ENCODE measurements at regions not wholly inside any gene's neighbourhood (a gene's known extent, or its start where the extent isn't known, plus 50 kb on each side); places are given as distances from the start of the nearest gene placed in this dataset.

DNA sequence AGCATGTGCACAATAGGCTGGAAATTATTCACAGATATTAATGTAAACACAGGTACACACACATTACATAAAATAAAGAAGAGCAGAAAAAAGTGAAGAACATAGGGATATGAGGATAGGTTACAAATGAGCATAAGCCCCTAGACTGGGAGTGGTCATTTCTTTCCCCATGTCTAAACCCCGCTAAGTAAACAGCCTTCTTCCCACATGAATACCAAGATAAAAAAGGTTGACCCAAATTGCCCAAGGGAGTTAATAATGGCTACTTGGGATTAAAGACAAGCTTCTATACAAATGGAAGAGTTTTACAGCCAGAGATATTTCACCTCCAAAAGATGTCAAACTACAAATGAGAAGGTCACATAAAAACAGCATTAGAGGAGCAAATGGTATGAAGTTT, 527.1 kb upstream of the CELF2 start (continued):
- TF ChIP-seq, protein P1, sequence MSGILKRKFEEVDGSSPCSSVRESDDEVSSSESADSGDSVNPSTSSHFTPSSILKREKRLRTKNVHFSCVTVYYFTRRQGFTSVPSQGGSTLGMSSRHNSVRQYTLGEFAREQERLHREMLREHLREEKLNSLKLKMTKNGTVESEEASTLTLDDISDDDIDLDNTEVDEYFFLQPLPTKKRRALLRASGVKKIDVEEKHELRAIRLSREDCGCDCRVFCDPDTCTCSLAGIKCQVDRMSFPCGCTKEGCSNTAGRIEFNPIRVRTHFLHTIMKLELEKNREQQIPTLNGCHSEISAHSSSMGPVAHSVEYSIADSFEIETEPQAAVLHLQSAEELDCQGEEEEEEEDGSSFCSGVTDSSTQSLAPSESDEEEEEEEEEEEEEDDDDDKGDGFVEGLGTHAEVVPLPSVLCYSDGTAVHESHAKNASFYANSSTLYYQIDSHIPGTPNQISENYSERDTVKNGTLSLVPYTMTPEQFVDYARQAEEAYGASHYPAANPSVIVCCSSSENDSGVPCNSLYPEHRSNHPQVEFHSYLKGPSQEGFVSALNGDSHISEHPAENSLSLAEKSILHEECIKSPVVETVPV (CRISPR knock-in tag; IDR thresholded peaks at IDR 0.05) = no peak
- TF ChIP-seq, protein P2, sequence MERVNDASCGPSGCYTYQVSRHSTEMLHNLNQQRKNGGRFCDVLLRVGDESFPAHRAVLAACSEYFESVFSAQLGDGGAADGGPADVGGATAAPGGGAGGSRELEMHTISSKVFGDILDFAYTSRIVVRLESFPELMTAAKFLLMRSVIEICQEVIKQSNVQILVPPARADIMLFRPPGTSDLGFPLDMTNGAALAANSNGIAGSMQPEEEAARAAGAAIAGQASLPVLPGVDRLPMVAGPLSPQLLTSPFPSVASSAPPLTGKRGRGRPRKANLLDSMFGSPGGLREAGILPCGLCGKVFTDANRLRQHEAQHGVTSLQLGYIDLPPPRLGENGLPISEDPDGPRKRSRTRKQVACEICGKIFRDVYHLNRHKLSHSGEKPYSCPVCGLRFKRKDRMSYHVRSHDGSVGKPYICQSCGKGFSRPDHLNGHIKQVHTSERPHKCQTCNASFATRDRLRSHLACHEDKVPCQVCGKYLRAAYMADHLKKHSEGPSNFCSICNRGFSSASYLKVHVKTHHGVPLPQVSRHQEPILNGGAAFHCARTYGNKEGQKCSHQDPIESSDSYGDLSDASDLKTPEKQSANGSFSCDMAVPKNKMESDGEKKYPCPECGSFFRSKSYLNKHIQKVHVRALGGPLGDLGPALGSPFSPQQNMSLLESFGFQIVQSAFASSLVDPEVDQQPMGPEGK (CRISPR knock-in tag; IDR thresholded peaks at IDR 0.05; ENCODE audit: borderline replicate concordance) = no peak
- TF ChIP-seq ISL1 (CRISPR knock-in tag; IDR thresholded peaks at IDR 0.05) = no peak
- no peak for TF ChIP-seq ESRRG (CRISPR knock-in tag; IDR thresholded peaks at IDR 0.05)
- no peak for TF ChIP-seq PPARA (CRISPR knock-in tag; IDR thresholded peaks at IDR 0.05; ENCODE audit: borderline replicate concordance)
- no peak for TF ChIP-seq ZC3H10 (CRISPR knock-in tag; IDR thresholded peaks at IDR 0.05)
- no peak for TF ChIP-seq GLIS3 (CRISPR knock-in tag; IDR thresholded peaks at IDR 0.05)

DNA sequence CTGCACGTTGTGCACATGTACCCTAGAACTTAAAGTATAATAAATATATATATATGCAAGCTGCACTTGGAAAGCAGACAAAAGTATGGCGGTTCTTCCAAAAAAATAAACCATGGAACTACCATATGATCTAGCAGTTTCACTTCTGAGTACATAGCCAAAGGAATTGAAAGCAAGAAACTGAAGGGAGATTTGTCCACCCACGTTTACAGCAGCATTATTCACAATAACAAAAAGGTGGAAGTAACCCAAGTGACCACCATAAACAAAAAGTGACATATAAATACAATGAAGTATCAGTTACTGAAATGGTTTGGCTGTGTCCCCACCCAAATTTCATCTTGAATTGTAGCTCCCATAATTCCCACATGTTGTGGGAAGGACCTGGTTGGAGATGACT, 525.3 kb upstream of the CELF2 start:
- no peak for ATAC-seq

DNA sequence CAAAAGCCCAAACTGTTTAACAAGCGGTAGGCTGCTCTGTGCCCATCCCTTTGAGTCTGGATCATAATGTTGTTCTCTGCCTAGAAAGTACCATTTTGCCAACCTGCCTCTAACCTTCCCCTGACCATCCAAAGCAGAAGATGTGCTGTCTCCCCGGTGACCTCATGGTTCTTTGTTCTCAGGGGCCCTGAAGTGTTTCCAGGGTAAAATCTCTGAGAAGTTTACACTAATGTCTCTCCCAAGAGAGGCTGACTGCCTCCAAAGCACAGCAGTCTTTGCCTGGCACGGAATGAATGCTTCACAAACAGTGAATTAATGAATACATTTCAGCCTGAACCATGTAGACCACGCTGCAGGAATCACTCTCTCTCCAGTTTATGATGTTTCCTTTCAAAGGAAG, 523.8 kb upstream of the CELF2 start:
- TF ChIP-seq BACH2 (CRISPR knock-in tag; IDR thresholded peaks at IDR 0.05; ENCODE audit: borderline replicate concordance) = no peak
- TF ChIP-seq, protein P3, sequence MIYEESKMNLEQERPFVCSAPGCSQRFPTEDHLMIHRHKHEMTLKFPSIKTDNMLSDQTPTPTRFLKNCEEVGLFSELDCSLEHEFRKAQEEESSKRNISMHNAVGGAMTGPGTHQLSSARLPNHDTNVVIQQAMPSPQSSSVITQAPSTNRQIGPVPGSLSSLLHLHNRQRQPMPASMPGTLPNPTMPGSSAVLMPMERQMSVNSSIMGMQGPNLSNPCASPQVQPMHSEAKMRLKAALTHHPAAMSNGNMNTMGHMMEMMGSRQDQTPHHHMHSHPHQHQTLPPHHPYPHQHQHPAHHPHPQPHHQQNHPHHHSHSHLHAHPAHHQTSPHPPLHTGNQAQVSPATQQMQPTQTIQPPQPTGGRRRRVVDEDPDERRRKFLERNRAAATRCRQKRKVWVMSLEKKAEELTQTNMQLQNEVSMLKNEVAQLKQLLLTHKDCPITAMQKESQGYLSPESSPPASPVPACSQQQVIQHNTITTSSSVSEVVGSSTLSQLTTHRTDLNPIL (CRISPR knock-in tag; IDR thresholded peaks at IDR 0.05; ENCODE audit: low read depth) = no peak
- no peak for TF ChIP-seq OSR1 (CRISPR knock-in tag; IDR thresholded peaks at IDR 0.05)
- TF ChIP-seq TOX (CRISPR knock-in tag; IDR thresholded peaks at IDR 0.05; ENCODE audit: borderline replicate concordance) = no peak
- ATAC-seq = no peak

More for the DNA sequence above, 525.3 kb upstream of the CELF2 start:
- no peak for TF ChIP-seq ZFP3 (CRISPR knock-in tag; IDR thresholded peaks at IDR 0.05)
- no peak for TF ChIP-seq ZNF565 (CRISPR knock-in tag; conservative IDR thresholded peaks at IDR 0.05; ENCODE audit: low read depth)
- TF ChIP-seq, protein P4, sequence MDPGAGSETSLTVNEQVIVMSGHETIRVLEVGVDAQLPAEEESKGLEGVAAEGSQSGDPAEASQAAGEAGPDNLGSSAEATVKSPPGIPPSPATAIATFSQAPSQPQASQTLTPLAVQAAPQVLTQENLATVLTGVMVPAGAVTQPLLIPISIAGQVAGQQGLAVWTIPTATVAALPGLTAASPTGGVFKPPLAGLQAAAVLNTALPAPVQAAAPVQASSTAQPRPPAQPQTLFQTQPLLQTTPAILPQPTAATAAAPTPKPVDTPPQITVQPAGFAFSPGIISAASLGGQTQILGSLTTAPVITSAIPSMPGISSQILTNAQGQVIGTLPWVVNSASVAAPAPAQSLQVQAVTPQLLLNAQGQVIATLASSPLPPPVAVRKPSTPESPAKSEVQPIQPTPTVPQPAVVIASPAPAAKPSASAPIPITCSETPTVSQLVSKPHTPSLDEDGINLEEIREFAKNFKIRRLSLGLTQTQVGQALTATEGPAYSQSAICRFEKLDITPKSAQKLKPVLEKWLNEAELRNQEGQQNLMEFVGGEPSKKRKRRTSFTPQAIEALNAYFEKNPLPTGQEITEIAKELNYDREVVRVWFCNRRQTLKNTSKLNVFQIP (CRISPR knock-in tag; IDR thresholded peaks at IDR 0.05; ENCODE audit: borderline replicate concordance, low read depth) = no peak
- TF ChIP-seq, protein P5, sequence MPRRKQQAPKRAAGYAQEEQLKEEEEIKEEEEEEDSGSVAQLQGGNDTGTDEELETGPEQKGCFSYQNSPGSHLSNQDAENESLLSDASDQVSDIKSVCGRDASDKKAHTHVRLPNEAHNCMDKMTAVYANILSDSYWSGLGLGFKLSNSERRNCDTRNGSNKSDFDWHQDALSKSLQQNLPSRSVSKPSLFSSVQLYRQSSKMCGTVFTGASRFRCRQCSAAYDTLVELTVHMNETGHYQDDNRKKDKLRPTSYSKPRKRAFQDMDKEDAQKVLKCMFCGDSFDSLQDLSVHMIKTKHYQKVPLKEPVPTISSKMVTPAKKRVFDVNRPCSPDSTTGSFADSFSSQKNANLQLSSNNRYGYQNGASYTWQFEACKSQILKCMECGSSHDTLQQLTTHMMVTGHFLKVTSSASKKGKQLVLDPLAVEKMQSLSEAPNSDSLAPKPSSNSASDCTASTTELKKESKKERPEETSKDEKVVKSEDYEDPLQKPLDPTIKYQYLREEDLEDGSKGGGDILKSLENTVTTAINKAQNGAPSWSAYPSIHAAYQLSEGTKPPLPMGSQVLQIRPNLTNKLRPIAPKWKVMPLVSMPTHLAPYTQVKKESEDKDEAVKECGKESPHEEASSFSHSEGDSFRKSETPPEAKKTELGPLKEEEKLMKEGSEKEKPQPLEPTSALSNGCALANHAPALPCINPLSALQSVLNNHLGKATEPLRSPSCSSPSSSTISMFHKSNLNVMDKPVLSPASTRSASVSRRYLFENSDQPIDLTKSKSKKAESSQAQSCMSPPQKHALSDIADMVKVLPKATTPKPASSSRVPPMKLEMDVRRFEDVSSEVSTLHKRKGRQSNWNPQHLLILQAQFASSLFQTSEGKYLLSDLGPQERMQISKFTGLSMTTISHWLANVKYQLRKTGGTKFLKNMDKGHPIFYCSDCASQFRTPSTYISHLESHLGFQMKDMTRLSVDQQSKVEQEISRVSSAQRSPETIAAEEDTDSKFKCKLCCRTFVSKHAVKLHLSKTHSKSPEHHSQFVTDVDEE (CRISPR knock-in tag; IDR thresholded peaks at IDR 0.05) = no peak
- TF ChIP-seq OSR1 (CRISPR knock-in tag; IDR thresholded peaks at IDR 0.05) = no peak
- TF ChIP-seq ISL1 (CRISPR knock-in tag; IDR thresholded peaks at IDR 0.05) = no peak
- TF ChIP-seq, protein P3 (CRISPR knock-in tag; IDR thresholded peaks at IDR 0.05; ENCODE audit: low read depth) = no peak
- TF ChIP-seq BACH2 (CRISPR knock-in tag; IDR thresholded peaks at IDR 0.05; ENCODE audit: borderline replicate concordance) = no peak
- no peak for TF ChIP-seq ZC3H10 (CRISPR knock-in tag; IDR thresholded peaks at IDR 0.05)
- no peak for TF ChIP-seq ZNF8 (CRISPR knock-in tag; IDR thresholded peaks at IDR 0.05)
- no peak for TF ChIP-seq PPARA (CRISPR knock-in tag; IDR thresholded peaks at IDR 0.05; ENCODE audit: borderline replicate concordance)
- no peak for TF ChIP-seq GLIS3 (CRISPR knock-in tag; IDR thresholded peaks at IDR 0.05)

DNA sequence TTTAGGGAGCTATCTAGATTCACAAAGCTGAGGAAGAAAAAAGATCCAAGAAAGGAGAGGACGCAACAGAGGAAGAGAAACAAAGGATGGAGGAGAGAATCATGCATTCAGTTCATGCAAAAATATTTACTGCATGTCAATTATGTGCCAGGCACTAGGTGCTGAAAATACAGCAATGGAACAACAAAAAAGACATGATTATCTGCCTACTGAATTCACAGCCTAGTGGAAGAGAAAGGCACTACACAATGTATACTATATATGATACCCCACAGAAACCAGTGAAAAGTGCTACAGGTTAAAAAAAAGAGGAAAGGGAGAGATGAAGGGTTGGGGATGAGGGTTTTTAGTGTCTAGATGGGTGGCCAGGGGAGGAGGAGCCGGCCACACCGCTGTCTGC, 520.4 kb upstream of the CELF2 start:
- TF ChIP-seq ISL1 (CRISPR knock-in tag; IDR thresholded peaks at IDR 0.05) (no peak), ZNF565 (CRISPR knock-in tag; conservative IDR thresholded peaks at IDR 0.05; ENCODE audit: low read depth) (no peak), CSDC2 (CRISPR knock-in tag; IDR thresholded peaks at IDR 0.05) (no peak)
- no peak for ATAC-seq
